Stimulated activated effector memory CD8-positive, alpha-beta T cell treated with anti-CD3 and anti-CD28 coated beads, Interleukin-12 subunit alpha, Interleukin-12 subunit beta, amount 100 ng/mL, for 72 hours (primary cell): ENCODE measurements at regions not wholly inside any gene's neighbourhood (a gene's known extent, or its start where the extent isn't known, plus 50 kb on each side); places are given as distances from the start of the nearest gene placed in this dataset.

Experiments
- ATAC-seq: fragments of 150-1000 bp; cut with Tn5 transposase; 2 replicates; pipeline ENCODE4 v1.10.0; 2021
- DNase-seq, 2 donors: peaks; one replicate each; pipeline ENCODE4 v3.0.0; 2021 to 2022; ENCODE audit warnings: low spot score in 2 of 2
- H3K27ac Mint-ChIP-seq: one replicate; pipeline ENCODE4 v1.8.0; 2022; ENCODE audit warnings: mild to moderate bottlenecking, mixed read lengths
- H3K36me3 Mint-ChIP-seq: one replicate; pipeline ENCODE4 v1.8.0; 2022; ENCODE audit warnings: mild to moderate bottlenecking, mixed read lengths
- H3K4me1 Mint-ChIP-seq: one replicate; pipeline ENCODE4 v1.8.0; 2022; ENCODE audit warnings: mixed read lengths
- H3K4me3 Mint-ChIP-seq: one replicate; pipeline ENCODE4 v1.8.0; 2022; ENCODE audit warnings: mild to moderate bottlenecking, mixed read lengths
- H3K9me3 Mint-ChIP-seq: one replicate; pipeline ENCODE4 v1.8.0; 2022; ENCODE audit warnings: mixed read lengths

DNA sequence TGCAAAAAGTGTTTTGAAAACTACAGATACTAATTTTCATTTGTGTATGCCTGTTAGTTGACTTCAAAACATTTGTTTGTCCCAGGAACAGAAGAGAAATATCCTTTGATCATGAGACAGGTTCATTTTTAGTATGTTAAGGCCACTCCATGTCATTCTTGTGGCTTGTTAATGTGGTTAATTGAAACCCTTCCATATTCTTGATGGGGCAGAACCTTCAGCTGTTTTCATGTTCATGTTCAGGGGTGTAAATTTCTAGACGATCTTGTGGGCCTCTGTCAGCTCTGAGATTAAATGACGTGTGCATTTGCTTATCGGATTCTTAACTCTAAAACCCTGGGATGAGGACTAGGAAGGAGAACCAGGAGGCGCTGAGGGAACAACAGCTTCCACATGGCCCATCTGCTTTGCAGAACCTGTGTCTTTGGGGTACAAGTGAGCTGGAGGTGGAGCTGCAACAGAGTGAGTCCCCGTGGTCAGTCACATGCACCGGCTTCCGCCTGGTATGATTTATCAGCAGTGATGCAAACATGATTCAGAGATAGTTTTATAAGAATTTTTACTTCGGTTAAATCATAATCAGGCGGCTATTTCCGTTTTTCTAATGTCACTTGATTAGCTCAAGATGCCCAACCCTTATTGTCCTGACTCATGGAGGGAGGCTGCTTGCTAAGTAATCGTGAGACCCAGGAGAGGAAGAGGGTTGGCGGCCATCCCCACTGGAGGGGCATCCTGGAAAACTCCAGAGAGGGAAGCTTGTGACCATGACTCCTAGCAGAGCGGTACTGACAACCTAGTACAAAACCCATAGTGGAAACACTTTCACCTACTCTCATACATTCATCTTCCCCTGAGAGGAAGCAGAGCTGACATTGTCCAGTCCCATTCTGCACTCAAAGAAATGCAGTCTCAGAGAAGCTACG is 138.4 kb downstream of the C9orf152 start:
- ATAC-seq (no peak), DNase-seq (no peak)
- Mint-ChIP-seq H3K4me3 (no peak overlapping the region), H3K27ac (no peak overlapping the region), H3K4me1 (peaks cover 6% of the 10 kb centered on the region), H3K36me3 (peaks cover 7% of the 10 kb centered on the region), H3K9me3 (no peaks in the 10 kb centered on the region)

DNA sequence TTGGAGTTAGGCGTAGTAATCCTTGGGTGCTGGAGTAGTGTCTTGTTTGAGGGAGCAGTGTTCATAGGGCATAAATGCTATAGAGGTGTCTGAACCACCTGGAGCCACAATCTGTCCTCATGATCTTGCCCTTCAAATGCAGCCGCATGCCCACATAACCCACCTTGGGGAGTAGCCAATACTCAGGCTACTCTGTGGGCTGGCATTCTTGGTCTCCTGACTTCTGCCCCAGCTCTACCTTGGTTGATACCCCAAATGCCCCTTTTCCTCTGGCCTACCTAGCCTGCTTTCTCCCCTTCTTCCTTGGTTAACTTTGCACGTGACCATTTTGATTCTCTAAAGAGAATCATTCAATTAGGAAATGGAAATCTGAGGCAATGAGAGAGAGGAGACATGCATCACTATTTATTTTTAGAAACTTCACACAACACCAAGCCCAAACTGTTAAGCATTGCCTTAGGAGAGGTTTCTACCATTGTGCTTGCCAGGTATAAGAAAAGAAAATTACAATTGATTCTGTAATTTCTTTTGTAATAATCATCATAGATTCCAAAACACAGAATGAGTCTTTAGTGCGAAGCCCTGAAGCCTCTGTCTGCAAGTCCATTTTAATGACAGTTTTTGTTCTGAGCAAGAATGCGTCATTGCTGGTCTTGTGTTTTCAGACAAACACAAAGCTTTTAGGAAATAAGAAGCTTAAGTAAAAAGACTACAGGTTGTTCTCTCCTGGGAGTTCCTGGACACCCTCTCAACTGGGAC is 135.2 kb downstream of the C9orf152 start:
- Mint-ChIP-seq H3K4me3 (no peak overlapping the region), H3K4me1 (no peaks in the 10 kb centered on the region), H3K27ac (no peak overlapping the region), H3K9me3 (no peaks in the 10 kb centered on the region), H3K36me3 (peaks cover 7% of the 10 kb centered on the region)
- ATAC-seq (no peak), DNase-seq (no peak)

DNA sequence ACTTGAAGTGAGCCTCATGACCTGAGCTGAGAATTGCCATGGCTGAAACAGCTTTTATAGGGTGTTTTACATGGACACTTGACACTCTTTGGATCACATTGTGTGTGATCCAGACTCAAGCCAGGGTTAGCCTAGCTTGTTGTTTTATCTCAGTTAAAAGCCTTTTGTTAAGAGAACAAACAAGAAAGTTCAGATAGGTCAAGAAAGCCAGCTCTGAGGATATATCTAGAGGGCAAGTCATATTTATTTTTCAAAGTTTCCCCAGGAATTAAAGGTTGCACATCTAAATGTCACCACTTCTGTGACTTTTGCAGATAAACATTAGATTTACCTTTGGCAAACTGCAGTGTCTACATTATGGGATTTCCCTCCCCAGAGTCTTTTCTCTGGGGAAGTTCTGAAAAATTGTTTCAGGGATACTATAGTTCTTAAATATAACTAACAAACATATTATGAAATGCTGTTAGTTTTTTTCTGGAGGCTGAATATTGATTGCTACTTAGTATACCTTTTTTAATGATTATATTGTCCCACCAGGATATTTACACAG is 134.5 kb downstream of the C9orf152 start:
- no peaks in the 10 kb centered on the region for H3K9me3 Mint-ChIP-seq
- ATAC-seq (no peak), DNase-seq (no peak)
- H3K4me3 Mint-ChIP-seq = no peak overlapping the region
- H3K27ac Mint-ChIP-seq = no peak overlapping the region
- H3K4me1 Mint-ChIP-seq = no peaks in the 10 kb centered on the region
- H3K36me3 Mint-ChIP-seq = peaks cover 7% of the 10 kb centered on the region

DNA sequence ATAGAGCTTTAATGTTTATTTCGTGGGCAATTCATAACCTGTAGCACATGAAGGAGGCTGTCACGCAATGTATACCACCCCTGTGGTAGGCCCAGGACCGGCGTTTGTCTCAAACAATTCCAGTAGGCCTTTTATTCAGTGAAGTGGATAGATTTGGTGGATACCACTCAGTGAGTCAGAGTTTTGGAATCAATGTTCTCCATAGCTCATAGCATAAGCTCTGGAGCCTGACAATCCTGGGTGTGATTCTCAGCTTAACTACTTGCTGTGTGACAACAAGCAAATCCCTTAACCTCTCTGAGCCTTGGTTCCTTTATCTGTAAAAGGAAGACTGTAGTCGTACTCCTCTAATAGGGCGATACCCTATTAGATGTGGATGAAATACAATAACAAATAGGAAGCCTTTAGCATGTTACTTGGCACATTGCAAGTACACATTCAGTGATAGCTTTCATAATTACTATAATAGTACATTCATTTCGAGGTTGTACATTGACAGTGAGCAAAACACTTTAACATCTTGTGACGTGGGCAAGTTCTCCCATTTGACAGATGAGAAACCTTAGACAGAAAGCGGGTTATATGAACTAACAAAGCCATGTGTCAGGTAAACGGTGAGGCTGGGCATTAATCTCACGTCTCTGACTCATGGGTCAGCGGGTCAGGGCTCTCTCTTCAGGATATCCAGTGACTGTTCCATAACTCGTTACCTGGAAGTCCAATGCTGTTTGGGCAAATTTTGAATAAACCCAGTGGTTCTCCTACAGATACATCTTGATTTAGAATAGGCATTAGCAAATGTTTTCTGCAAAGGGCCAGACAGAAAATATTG is 130.8 kb downstream of the C9orf152 start:
- Mint-ChIP-seq H3K27ac (no peak overlapping the region), H3K9me3 (no peaks in the 10 kb centered on the region), H3K4me1 (no peaks in the 10 kb centered on the region), H3K4me3 (no peak overlapping the region), H3K36me3 (no peaks in the 10 kb centered on the region)
- DNase-seq (no peak), ATAC-seq (peak; percentile 76)

DNA sequence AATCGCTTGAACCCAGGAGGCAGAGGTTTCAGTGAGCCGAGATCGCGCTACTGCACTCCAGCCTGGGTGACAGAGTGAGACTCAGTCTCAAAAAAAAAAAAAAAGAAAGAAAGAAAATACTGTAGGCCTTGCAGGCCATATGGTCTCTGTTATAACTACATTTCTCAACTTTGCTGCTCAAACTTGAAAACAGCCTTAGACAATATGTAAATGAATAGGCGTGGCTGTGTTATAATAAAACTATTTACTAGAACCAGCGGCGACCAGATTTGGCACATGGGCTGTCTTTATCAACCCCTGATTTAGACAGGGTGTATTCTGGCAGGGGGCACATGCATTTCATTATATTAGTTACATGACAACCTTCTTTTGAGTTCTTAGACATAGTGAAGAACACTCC is 130.0 kb downstream of the C9orf152 start:
- Mint-ChIP-seq H3K4me1 (no peaks in the 10 kb centered on the region), H3K27ac (no peak overlapping the region), H3K4me3 (no peak overlapping the region), H3K9me3 (no peaks in the 10 kb centered on the region), H3K36me3 (no peaks in the 10 kb centered on the region)
- DNase-seq (no peak), ATAC-seq (no peak)

DNA sequence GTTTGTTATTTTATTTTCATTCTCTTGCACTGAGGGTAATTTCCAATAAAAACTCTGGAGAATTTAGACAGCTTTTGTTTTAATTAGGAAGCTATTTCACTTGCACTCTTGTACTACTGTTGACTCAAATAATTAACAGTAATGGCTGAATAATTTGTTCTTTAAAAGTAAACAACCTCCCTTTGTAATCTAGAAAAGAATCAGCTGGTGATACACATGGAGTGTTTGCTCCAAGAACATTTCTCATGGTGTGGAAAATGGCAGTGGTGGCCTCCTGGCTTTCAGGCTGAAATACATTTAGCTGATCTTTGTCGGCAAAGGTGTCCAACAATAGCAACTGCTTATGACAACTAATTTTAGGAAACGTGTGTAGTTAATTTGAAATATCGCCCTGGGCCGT is 129.4 kb downstream of the C9orf152 start:
- DNase-seq = no peak
- Mint-ChIP-seq H3K4me1 (no peaks in the 10 kb centered on the region), H3K9me3 (no peaks in the 10 kb centered on the region), H3K27ac (no peak overlapping the region), H3K4me3 (no peak overlapping the region), H3K36me3 (no peaks in the 10 kb centered on the region)
- ATAC-seq = no peak

DNA sequence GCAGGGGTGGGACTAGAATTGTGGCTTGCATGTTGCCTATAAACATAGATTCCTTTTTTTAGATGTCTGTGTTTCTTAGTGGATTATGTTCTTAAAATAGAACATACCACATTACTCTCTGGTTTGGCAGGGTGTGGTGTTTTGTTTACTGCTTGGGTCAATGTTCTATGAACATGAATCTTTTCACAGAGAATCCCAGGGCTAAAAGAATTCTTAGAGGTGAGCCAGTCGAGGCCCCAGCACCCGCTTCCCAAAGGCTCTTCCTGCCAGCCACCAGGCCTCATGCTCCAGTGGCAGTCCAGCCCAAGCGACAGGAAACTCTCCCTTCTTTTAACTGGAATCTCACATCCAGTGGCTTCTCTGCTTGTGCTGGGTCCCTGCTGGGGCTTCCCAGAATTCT is 126.6 kb downstream of the C9orf152 start:
- Mint-ChIP-seq H3K36me3 (no peaks in the 10 kb centered on the region), H3K27ac (no peak overlapping the region), H3K4me3 (no peak overlapping the region), H3K4me1 (no peaks in the 10 kb centered on the region), H3K9me3 (no peaks in the 10 kb centered on the region)
- no peak for ATAC-seq
- no peak for DNase-seq

DNA sequence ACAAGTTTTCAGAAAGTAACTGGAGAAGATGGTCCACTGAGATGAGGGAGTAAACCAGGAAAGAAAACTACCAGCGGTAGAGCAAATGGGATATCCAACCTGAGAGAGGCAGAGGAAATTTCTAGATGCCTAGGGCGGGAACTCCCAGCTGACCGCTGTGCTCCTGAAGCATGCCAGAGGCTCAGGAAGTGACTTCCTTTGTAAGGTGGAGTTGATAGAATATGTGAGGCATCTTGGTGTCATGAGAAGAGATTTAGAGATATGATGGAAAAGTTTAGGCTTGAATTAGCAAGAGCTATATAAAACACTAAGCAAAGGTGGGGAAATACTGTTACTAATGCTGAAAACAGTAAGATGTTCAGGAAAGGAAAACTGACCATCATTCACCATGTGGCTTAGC is 124.1 kb downstream of the C9orf152 start:
- DNase-seq (no peak), ATAC-seq (no peak)
- Mint-ChIP-seq H3K4me1 (peaks cover 5% of the 10 kb centered on the region), H3K9me3 (no peaks in the 10 kb centered on the region), H3K36me3 (no peaks in the 10 kb centered on the region), H3K27ac (no peak overlapping the region), H3K4me3 (no peak overlapping the region)

DNA sequence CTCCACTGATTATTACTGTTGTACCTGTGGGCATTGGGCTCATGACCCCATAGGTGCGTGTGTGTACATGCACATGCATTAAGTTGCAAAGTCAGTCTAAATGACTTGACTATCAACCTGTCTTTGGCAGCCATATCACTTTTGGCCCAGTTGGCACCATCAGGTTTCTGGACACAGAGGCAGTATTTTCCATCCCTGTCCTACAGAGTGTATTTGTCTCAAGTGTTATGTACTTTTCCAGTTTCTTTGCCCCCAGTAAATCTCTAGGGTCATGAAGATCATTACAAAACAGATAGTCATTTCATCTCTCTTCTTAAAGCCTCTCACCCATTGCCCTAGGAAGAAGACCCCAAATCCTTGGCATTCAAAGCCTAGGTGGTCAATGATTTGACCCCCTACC is 121.4 kb downstream of the C9orf152 start:
- H3K9me3 Mint-ChIP-seq = no peaks in the 10 kb centered on the region
- peaks cover 5% of the 10 kb centered on the region for H3K36me3 Mint-ChIP-seq
- ATAC-seq (no peak), DNase-seq (no peak)
- H3K4me1 Mint-ChIP-seq = peaks cover 5% of the 10 kb centered on the region
- no peak overlapping the region for H3K27ac Mint-ChIP-seq
- H3K4me3 Mint-ChIP-seq = no peak overlapping the region

DNA sequence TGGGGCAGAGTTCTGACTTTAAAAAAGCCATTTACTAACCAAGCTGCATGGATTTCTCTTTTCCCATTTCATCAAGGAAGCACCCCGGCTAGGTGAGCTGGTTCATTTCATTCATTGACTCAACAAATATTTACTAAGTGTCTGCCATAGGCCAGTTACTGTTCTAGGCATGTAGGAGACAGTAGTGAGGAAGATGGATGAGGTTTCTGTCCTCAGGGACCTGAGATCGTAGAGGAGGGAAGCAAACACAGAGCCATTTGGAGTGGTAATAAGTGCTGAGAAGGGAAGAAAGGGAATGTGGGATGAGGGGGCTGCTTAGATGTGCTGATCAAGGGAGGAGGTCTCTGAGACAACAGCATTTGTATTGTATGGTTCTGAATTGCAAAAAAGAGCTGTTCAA is 120.4 kb downstream of the C9orf152 start:
- Mint-ChIP-seq H3K4me1 (peaks cover 5% of the 10 kb centered on the region), H3K27ac (no peak overlapping the region)
- ATAC-seq = no peak

DNA sequence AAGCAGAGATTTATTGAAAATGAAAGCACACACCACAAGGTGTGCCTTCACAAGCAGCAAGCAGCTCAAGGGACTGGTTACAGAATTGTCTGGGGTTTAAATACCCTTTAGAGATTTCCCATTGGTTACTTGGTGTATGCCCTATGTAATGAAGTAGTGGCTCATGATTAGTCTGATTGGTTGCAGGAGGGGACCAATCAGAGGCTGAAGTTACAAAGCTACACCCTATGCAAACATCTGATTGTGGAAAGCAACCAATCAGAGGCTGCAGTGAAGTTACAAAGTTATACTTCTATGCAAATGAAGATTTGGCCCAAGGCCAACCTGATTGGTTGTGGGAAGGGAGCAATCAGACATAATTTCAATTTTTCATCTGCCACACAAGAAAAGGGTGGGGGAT is 119.9 kb downstream of the C9orf152 start:
- Mint-ChIP-seq H3K36me3 (peaks cover 5% of the 10 kb centered on the region), H3K4me1 (peaks cover 5% of the 10 kb centered on the region), H3K27ac (no peak overlapping the region), H3K4me3 (no peak overlapping the region), H3K9me3 (no peaks in the 10 kb centered on the region)
- no peak for DNase-seq
- no peak for ATAC-seq

More for the DNA sequence above, 120.4 kb downstream of the C9orf152 start:
- DNase-seq = no peak
- Mint-ChIP-seq H3K9me3 (no peaks in the 10 kb centered on the region), H3K36me3 (peaks cover 5% of the 10 kb centered on the region), H3K4me3 (no peak overlapping the region)

DNA sequence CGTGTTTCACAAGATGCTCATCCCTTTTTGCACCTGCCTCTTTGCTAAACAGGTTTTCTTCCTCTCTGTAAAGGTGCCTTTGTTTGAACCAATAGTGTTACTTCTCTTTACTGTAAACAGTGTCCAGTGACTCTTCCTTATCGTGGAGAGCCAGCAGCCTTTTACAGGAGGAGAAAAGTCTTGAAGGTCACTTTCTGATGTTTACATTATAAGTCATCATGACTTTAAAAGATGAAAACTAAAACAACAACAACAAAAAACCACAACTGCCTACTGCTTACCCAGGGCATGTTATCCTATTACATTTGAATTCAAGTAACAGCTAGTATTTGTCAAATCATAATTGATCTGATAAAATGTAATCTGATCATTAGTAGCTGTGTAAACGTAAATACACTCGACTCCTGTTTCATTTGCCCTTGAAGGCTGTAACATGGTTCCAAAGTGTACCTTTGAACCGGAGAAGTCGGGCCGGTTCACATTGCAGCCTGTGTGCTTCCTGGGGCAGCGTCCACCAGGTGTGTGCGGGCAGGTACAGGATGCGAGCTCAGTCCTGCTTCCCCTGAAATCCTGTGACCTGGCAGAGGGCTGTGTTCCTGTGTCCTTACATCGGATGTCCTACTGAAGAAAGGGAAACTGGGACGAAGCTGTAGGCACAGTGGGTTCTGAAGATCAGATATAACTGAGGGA is 118.1 kb downstream of the C9orf152 start:
- Mint-ChIP-seq H3K4me1 (peaks cover 5% of the 10 kb centered on the region), H3K4me3 (no peak overlapping the region), H3K36me3 (peaks cover 5% of the 10 kb centered on the region), H3K9me3 (no peaks in the 10 kb centered on the region), H3K27ac (no peak overlapping the region)
- ATAC-seq (no peak), DNase-seq (no peak)

DNA sequence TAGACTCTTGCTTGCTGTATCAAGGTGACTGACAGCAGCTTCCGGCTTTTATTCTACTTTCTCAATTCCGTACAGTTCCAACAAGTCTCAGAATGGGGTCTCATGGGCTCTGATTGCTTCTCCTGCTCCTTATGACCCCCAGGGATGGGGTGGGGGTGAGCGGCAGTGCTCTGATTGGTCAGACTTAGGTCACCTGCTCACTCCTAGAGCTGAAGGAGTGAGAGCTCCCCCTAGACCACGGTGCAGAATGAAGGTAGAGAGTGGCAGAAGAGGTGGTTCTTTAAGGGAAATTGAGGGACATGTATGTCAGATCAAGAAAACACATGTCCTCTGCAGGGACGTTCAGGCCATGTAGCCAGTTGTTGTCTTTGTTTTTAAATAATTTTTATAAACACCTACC is 115.2 kb downstream of the C9orf152 start:
- Mint-ChIP-seq H3K9me3 (no peaks in the 10 kb centered on the region), H3K4me3 (no peak overlapping the region), H3K4me1 (peaks cover 2% of the 10 kb centered on the region), H3K36me3 (peaks cover 5% of the 10 kb centered on the region), H3K27ac (no peak overlapping the region)
- DNase-seq = no peak
- no peak for ATAC-seq

DNA sequence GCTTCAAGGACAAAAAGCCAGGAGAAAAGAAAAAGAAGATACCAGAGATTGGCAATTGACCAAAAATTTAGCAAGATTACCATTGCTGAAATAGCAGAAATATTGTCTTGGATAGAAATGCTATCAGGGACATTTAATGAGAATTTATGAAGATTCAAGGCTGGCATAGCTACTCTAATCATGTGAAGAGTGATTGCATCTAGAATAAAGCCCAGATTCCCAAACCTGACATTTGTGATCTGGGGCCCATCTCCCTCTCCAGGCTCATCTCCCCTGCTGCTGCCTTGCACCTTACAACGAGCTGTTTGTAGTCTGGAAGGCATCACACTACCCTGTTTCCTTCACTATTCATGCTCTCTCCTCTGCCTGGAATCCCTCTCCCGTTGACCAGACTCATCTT is 114.5 kb downstream of the C9orf152 start:
- DNase-seq (no peak), ATAC-seq (no peak)
- no peak overlapping the region for H3K27ac Mint-ChIP-seq
- H3K9me3 Mint-ChIP-seq = no peaks in the 10 kb centered on the region
- peaks cover 5% of the 10 kb centered on the region for H3K36me3 Mint-ChIP-seq
- no peak overlapping the region for H3K4me3 Mint-ChIP-seq
- no peaks in the 10 kb centered on the region for H3K4me1 Mint-ChIP-seq

DNA sequence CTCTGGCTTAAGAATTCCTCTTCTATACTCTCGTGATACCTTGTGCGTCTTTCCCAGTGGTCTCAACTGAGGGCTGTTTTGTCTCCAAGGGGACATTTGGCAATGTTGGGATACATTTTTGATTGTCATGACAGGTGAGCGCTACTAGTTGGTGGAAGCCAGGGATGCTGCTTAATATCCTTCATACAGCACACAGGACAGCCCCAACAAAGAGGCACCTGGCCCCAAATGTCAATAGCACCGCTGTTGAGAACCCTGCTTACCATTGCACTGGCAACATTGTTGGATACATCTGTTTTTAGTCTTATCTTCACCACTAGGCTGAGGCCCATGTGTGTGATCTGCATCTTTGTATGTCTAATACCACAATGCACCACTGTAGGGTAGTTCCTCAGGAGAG is 114.1 kb downstream of the C9orf152 start:
- no peaks in the 10 kb centered on the region for H3K4me1 Mint-ChIP-seq
- ATAC-seq (no peak), DNase-seq (no peak)
- H3K9me3 Mint-ChIP-seq = no peaks in the 10 kb centered on the region
- peaks cover 5% of the 10 kb centered on the region for H3K36me3 Mint-ChIP-seq
- H3K27ac Mint-ChIP-seq = no peak overlapping the region
- H3K4me3 Mint-ChIP-seq = no peak overlapping the region
